MG63 (cell line): ENCODE measurements at regions not wholly inside any gene's neighbourhood (a gene's known extent, or its start where the extent isn't known, plus 50 kb on each side); places are given as distances from the start of the nearest gene placed in this dataset.
"Not testable (repeated sequence)": the region's sequence is repeated elsewhere in the genome, so short reads cannot be mapped to it uniquely, and the experiment has no call there.

ENCODE experiments used
- DNase-seq: peaks from one replicate; pipeline ENCODE4 v3.0.0-alpha.2; 2020
- H3K27me3 ChIP-seq: fragments of 250-450 bp; sonication (Bioruptor Pico); 2 replicates; pipeline ENCODE4 v1.5.1; 2020; ENCODE audit warnings: mild to moderate bottlenecking, moderate library complexity
- H3K36me3 ChIP-seq: fragments of 250-450 bp; sonication (Bioruptor Pico); 2 replicates; pipeline ENCODE4 v1.5.1; 2020; ENCODE audit warnings: mild to moderate bottlenecking, moderate library complexity
- H3K4me3 ChIP-seq: fragments of 250-450 bp; sonication (Bioruptor Pico); 2 replicates; pipeline ENCODE4 v1.5.1; 2020; ENCODE audit warnings: mild to moderate bottlenecking, moderate library complexity
- H3K9me3 ChIP-seq: fragments of 250-450 bp; sonication (Bioruptor Pico); 2 replicates; pipeline ENCODE4 v1.5.1; 2020; ENCODE audit warnings: mild to moderate bottlenecking, moderate library complexity

GRCh38 chr3:40756500-40756899, 231.7 kb downstream of the ZNF621 start:
- Histone ChIP-seq H3K36me3 (no peaks in the 10 kb centered on the region), H3K9me3 (no peaks in the 10 kb centered on the region), H3K27me3 (no peaks in the 10 kb centered on the region), H3K4me3 (no peak overlapping the region)
- no peak for DNase-seq

GRCh38 chr3:40762771-40763170, 238.0 kb downstream of the ZNF621 start:
- H3K4me3 ChIP-seq, H3K36me3 ChIP-seq, H3K27me3 ChIP-seq, H3K9me3 ChIP-seq, DNase-seq: not testable (repeated sequence)

- H3K9me3 ChIP-seq: no peaks in the 10 kb centered on the region
- H3K27me3 ChIP-seq: no peaks in the 10 kb centered on the region
- no peaks in the 10 kb centered on the region for H3K36me3 ChIP-seq
- no peak overlapping the region for H3K4me3 ChIP-seq
- no peak for DNase-seq
These were observed 239.0 kb downstream of the ZNF621 start for GRCh38 chr3:40763807-40764206.

GRCh38 chr3:40764747-40765146, 240.0 kb downstream of the ZNF621 start:
- DNase-seq: no peak
- H3K4me3 ChIP-seq: no peak overlapping the region
- no peaks in the 10 kb centered on the region for H3K9me3 ChIP-seq
- H3K27me3 ChIP-seq: no peaks in the 10 kb centered on the region
- H3K36me3 ChIP-seq: no peaks in the 10 kb centered on the region

GRCh38 chr3:40765884-40766283, 241.1 kb downstream of the ZNF621 start:
- peak; percentile 27 for DNase-seq
- no peaks in the 10 kb centered on the region for H3K27me3 ChIP-seq
- H3K9me3 ChIP-seq: no peaks in the 10 kb centered on the region
- H3K4me3 ChIP-seq: no peak overlapping the region
- no peaks in the 10 kb centered on the region for H3K36me3 ChIP-seq

- H3K36me3 ChIP-seq: no peaks in the 10 kb centered on the region
These were observed 241.6 kb downstream of the ZNF621 start for GRCh38 chr3:40766396-40766795.

GRCh38 chr3:40768046-40768445, 243.3 kb downstream of the ZNF621 start:
- DNase-seq: no peak
- H3K4me3 ChIP-seq: no peak overlapping the region
- H3K36me3 ChIP-seq: no peaks in the 10 kb centered on the region
- H3K9me3 ChIP-seq: no peaks in the 10 kb centered on the region
- no peaks in the 10 kb centered on the region for H3K27me3 ChIP-seq

More at GRCh38 chr3:40766396-40766795, 241.6 kb downstream of the ZNF621 start:
- DNase-seq: no peak
- Histone ChIP-seq H3K27me3 (no peaks in the 10 kb centered on the region), H3K9me3 (no peaks in the 10 kb centered on the region), H3K4me3 (no peak overlapping the region)

- Histone ChIP-seq H3K27me3 (no peaks in the 10 kb centered on the region), H3K4me3 (no peak overlapping the region), H3K36me3 (no peaks in the 10 kb centered on the region), H3K9me3 (no peaks in the 10 kb centered on the region)
- peak; percentile 16 for DNase-seq
These were observed 243.8 kb downstream of the ZNF621 start for GRCh38 chr3:40768536-40768935.

- H3K9me3 ChIP-seq: no peaks in the 10 kb centered on the region
- no peaks in the 10 kb centered on the region for H3K27me3 ChIP-seq
- H3K36me3 ChIP-seq: no peaks in the 10 kb centered on the region
- no peak overlapping the region for H3K4me3 ChIP-seq
- DNase-seq: no peak
These were observed 245.3 kb downstream of the ZNF621 start for GRCh38 chr3:40770061-40770460.

GRCh38 chr3:40771112-40771511, 246.4 kb downstream of the ZNF621 start:
- peak; percentile 67 for DNase-seq

GRCh38 chr3:40779039-40779438, 254.3 kb downstream of the ZNF621 start:
- DNase-seq: no peak
- Histone ChIP-seq H3K4me3 (no peak overlapping the region), H3K36me3 (no peaks in the 10 kb centered on the region), H3K27me3 (no peaks in the 10 kb centered on the region), H3K9me3 (no peaks in the 10 kb centered on the region)

More at GRCh38 chr3:40771112-40771511, 246.4 kb downstream of the ZNF621 start:
- H3K4me3 ChIP-seq: no peak overlapping the region
- no peaks in the 10 kb centered on the region for H3K27me3 ChIP-seq
- no peaks in the 10 kb centered on the region for H3K9me3 ChIP-seq
- H3K36me3 ChIP-seq: no peaks in the 10 kb centered on the region

- peak; percentile 56 for DNase-seq
- Histone ChIP-seq H3K4me3 (no peak overlapping the region), H3K9me3 (no peaks in the 10 kb centered on the region), H3K27me3 (no peaks in the 10 kb centered on the region), H3K36me3 (no peaks in the 10 kb centered on the region)
These were observed 255.6 kb downstream of the ZNF621 start for GRCh38 chr3:40780291-40780924.

- DNase-seq: peak; percentile 31
- H3K9me3 ChIP-seq: no peaks in the 10 kb centered on the region
- H3K27me3 ChIP-seq: no peaks in the 10 kb centered on the region
- no peaks in the 10 kb centered on the region for H3K36me3 ChIP-seq
- H3K4me3 ChIP-seq: no peak overlapping the region
These were observed 256.2 kb downstream of the ZNF621 start for GRCh38 chr3:40780925-40781406.

- peak; percentile 12 for DNase-seq
- H3K36me3 ChIP-seq: no peaks in the 10 kb centered on the region
- no peaks in the 10 kb centered on the region for H3K9me3 ChIP-seq
- no peak overlapping the region for H3K4me3 ChIP-seq
- H3K27me3 ChIP-seq: no peaks in the 10 kb centered on the region
These were observed 257.5 kb downstream of the ZNF621 start for GRCh38 chr3:40782111-40782721.

GRCh38 chr3:40790746-40791145, 266.0 kb downstream of the ZNF621 start:
- Histone ChIP-seq H3K27me3 (no peaks in the 10 kb centered on the region), H3K36me3 (no peaks in the 10 kb centered on the region), H3K4me3 (no peak overlapping the region), H3K9me3 (no peaks in the 10 kb centered on the region)
- DNase-seq: no peak

- H3K36me3 ChIP-seq: no peaks in the 10 kb centered on the region
- DNase-seq: no peak
- H3K27me3 ChIP-seq: no peaks in the 10 kb centered on the region
- no peak overlapping the region for H3K4me3 ChIP-seq
- no peaks in the 10 kb centered on the region for H3K9me3 ChIP-seq
These were observed 269.0 kb downstream of the ZNF621 start for GRCh38 chr3:40793730-40794129.

GRCh38 chr3:40800343-40800742, 275.6 kb downstream of the ZNF621 start:
- H3K27me3 ChIP-seq: no peaks in the 10 kb centered on the region
- DNase-seq: peak; percentile 69

GRCh38 chr3:40801284-40801741, 276.6 kb downstream of the ZNF621 start:
- Histone ChIP-seq H3K4me3 (no peak overlapping the region), H3K36me3 (no peaks in the 10 kb centered on the region), H3K9me3 (no peaks in the 10 kb centered on the region), H3K27me3 (no peaks in the 10 kb centered on the region)
- DNase-seq: no peak

More at GRCh38 chr3:40800343-40800742, 275.6 kb downstream of the ZNF621 start:
- Histone ChIP-seq H3K36me3 (no peaks in the 10 kb centered on the region), H3K9me3 (no peaks in the 10 kb centered on the region), H3K4me3 (no peak overlapping the region)
